ENCODE measurements at regions not wholly inside any gene's neighbourhood (a gene's known extent, or its start where the extent isn't known, plus 50 kb on each side); places are given as distances from the start of the nearest gene placed in this dataset.
"Not testable (repeated sequence)": the region's sequence is repeated elsewhere in the genome, so short reads cannot be mapped to it uniquely, and the experiment has no call there.

DNA sequence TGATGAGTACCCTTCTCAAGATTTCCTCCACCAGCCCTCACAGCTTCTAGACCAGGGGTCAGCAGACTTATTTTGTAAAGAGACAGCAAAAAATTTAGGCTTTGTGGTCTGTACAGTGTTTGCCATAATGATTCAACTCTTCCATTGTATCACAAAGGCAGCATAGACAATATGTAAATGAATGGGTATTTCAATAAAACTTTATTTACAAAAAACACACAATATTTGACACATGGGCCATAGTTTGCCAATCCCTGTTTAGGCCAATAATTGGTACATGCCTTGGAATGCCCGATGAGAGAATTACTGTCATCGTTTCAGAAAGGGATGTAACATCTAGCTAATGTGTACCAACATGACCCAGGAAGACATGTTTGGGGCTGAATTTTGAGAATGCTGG lies 178.9 kb upstream of the GALNT2 start:
- no peak for DNase-seq

DNA sequence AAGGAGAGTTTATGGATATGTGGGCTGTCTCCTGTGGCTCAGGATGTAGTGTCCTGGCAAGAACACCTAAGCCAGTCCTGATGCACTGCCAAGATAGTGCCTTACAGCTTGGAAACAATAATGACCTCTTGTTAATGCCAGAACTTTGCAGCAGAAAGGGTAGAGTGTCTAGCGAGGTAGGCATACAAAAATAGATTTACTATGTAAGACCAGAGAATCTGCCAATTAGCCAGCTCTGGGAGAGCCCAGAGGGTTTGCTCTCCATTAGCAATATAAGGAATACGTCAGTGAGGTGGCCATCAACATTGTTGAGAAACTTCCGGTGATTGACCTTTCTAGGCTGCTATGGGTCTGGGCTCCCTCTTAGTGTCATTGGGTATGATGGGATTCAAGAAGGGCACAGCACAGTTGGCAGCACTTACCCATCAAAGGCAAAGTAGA lies 178.5 kb upstream of the GALNT2 start:
- no peak for DNase-seq

- no peak for DNase-seq
Measured at GRCh38 chr1:229889031-229889517, 178.0 kb upstream of the GALNT2 start.

GRCh38 chr1:229891227-229891626 lies 175.8 kb upstream of the GALNT2 start:
- no peak for DNase-seq

GRCh38 chr1:229892515-229893117 lies 174.4 kb upstream of the GALNT2 start:
- no peak for DNase-seq

- no peak for DNase-seq
Measured at GRCh38 chr1:229893762-229894444, 173.1 kb upstream of the GALNT2 start.

DNA sequence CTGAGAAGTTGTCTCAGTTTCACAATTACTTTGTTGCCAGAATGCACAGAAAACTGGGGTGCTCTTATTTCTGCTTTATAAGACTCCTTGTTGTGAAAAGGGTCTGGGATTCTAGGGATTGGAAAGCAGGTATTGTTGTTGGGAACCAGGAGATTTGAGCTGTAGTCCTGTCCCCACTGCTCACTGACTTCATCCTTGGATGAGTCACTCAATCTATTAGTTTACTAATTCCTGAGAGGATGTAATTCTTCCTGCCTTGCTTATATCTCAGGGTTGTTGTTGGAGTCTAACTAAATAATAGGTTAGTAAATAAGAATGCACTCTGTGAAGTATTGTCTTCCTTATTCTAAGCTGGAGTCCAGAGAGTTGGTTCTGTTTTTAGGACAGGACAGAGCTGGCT lies 172.5 kb upstream of the GALNT2 start:
- no peak for DNase-seq

DNA sequence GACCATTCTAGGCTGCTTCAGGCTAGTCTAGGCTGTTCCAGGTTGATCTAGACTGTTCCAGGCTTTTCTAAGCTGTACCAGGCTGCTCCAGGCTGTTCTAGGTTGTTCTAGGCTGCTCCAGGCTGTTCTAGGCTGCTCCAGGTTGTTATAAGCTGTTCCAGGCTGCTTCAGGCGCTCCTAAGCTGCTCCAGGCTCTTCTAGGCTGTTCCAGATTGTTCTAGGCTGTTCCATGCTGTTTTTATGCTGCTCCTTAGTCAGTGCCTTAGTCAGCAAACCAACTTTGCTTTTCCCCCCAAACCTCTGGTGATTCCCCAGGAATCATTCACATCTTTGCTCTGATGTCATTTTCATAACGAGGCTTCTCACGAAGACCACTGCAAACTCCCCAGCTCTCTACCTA lies 171.4 kb upstream of the GALNT2 start:
- DNase-seq: no peak

DNA sequence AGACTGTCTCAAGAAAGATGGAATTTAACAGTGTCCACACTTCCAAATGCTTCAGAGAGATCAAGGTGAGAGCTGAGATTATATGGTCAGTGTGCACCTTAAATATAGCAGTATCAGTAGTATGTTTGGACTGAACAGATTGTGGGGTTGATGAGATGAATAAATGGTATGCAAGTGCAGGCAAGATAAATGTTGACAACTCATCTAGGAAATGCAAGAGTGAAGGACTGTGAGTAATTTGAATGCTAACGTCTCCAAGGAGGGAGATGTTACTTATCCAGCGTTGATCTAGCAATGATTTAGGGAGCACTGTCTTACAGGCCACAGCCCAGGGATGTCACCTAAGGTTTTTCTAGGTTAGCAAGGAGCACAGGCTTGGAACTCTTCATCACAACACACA lies 170.7 kb upstream of the GALNT2 start:
- DNase-seq: no peak

DNA sequence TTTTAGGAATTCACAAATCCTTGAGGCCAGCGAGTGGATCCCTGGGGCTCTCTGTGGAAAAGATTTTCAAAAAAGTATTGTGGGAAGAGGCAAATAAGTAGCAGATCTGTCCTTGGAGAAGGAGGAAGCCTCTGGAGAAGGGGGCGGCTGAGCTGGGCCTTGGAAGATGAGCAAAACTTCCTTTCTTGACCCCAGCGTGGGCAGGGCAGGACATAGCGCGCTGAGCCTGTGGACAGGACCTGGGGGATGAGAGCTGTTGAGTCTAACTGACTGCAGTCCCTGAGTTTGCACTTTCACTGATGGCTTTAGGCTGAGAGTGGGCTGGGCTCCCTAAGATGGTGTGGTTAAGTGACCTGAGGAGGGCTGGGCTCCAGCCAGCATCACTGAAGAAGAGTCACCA lies 170.2 kb upstream of the GALNT2 start:
- no peak for DNase-seq

DNA sequence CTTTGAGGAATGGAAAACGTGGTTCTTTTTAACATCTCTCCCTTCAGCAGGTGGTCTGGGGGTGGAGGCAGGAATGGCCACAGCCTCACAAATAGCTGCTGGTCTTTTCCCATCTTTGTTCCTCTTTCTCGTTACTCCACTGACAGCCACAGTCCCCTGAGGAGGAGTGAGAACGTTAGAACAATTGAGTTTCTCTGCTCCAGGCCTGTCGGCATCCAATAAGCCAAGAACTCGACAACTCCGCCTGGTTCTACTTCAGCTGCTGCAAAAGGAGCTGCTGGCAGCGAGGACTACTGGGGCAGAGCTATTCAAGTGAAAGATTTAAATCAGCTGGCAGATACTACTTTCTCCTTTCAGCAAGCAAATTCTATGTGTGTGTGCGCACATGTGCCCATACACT lies 169.5 kb upstream of the GALNT2 start:
- no peak for DNase-seq

DNA sequence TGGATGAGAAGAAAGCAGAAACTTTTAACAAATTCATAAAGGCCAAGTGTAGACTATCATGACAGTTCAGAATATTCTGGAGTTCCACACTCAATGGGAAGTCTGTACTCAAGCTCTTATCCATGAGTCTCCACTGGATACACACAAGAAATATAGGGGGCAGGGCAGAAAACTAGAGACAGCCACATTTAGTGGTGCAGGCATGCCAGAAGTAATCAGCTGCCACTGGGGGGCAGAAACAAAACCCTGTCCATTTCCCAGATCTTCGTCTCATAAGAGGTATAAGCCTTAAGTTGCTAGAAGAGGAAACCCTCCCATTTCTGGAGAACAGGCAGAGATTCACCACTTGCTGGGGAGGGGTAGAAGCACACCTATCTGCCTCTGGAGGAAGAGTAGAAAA lies 166.8 kb upstream of the GALNT2 start:
- no peak for DNase-seq

GRCh38 chr1:229905031-229905545 lies 161.9 kb upstream of the GALNT2 start:
- no peak for DNase-seq

GRCh38 chr1:229905652-229906051 lies 161.4 kb upstream of the GALNT2 start:
- DNase-seq: no peak

- no peak for DNase-seq
Measured at GRCh38 chr1:229907884-229908638, 159.0 kb upstream of the GALNT2 start.

GRCh38 chr1:229908689-229909088 lies 158.3 kb upstream of the GALNT2 start:
- no peak for DNase-seq

DNA sequence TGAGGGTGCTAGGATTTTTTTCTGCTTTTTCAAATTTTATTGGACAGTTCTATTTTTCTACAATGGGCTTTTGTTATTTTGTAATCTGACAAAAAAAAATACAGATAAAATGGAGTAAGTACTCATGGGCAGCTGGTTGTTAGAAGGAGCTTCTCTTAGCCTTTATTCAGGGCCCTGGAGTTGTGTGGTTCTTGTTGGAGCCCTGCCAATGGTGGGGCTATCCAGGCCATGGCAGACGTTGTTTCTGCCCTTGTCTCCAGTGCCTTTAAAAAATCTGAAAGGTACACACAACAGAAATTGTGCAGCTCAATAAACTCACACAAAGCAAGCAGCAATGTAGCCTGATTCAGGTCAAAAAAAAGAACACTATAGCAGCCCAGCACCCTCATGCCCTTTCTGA lies 153.5 kb upstream of the GALNT2 start:
- no peak for DNase-seq

GRCh38 chr1:229919488-229919887 lies 147.6 kb upstream of the GALNT2 start:
- DNase-seq: not testable (repeated sequence)

DNA sequence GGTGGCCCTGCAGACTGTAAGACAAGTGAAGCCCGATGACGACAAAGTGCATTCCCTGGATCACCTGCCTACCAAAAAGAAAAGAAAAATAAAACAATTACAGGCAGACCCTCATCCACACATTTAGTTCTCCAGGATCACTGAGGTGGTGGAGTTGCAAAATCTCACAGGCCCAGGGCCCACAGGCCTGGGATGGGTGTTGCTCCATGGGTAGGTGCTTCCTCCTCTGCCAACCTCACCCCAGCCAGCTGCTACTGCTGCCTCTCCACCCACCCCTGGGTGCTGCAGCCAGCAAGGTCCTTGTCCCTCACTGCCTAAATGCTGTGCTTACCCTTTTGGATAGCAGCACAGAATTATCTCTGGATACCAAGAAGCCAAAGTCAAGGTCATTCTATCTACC lies 146.4 kb upstream of the GALNT2 start:
- DNase-seq: no peak

GRCh38 chr1:229922249-229922648 lies 144.8 kb upstream of the GALNT2 start:
- no peak for DNase-seq

- DNase-seq: no peak
Measured at GRCh38 chr1:229924639-229925038, 142.4 kb upstream of the GALNT2 start.

- no peak for DNase-seq
Measured at GRCh38 chr1:229928767-229929166, 138.3 kb upstream of the GALNT2 start.

- DNase-seq: not testable (repeated sequence)
Measured at GRCh38 chr1:229931751-229932150, 135.3 kb upstream of the GALNT2 start.

DNA sequence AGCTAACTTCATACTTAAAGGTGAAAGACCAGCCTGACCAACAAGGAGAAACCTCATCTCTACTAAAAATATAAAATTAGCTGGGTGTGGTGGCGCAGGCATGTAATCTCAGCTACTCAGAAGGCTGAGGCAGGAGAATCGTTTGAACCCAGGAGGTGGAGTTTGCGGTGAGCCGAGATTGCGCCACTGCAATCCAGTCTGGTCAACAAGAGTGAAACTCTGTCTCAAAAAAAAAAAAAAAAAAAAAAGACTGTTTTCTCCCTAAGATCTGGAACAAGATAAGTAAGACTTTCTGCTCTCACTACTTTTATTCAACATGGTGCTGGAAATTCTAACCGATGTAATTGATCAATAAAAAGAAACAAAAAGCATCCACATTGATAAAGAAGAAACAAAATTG lies 131.9 kb upstream of the GALNT2 start:
- DNase-seq: not testable (repeated sequence)

All from activated CD4-positive, alpha-beta T cell treated with anti-CD3 and anti-CD28 coated beads for 48 hours (primary cell).